GM12878 (cell line): ENCODE measurements at regions not wholly inside any gene's neighbourhood (a gene's known extent, or its start where the extent isn't known, plus 50 kb on each side); places are given as distances from the start of the nearest gene placed in this dataset.

Experiments
- ATAC-seq: fragments of 200-7000 bp; cut with Tn5 transposase; 3 replicates; pipeline ENCODE4 v1.9.1; 2020; ENCODE audit warnings: mild to moderate bottlenecking, moderate library complexity
- BruUV-seq: library from RNA; stranded (reverse); fragments of 400-500 nt; replicated peaks from 2 replicates; lab custom pipeline; 2021; lab: Mats Ljungman, UMichigan
- CTCF ChIA-PET: fragments of 300-600 bp; sonication (Branson Sonifier 250); formaldehyde crosslinking; extraction: SDS; loops from one replicate; lab custom pipeline; 2021; ENCODE audit warnings: inconsistent platforms; lab: Yijun Ruan, JAX
- POLR2A ChIA-PET: fragments of 350-600 bp; formaldehyde crosslinking; extraction: SDS; loops from one replicate; lab custom pipeline; 2021; ENCODE audit warnings: inconsistent platforms; lab: Charles Lee
- RAD21 ChIA-PET: fragments of 300-600 bp; sonication (Branson Sonifier 250); formaldehyde crosslinking; loops from one replicate; lab custom pipeline; 2023; ENCODE audit warnings: antibody characterized with exemption; ENCODE audit not compliant: unreplicated experiment; lab: Charles Lee
- SMC1A ChIA-PET: fragments of 300-600 bp; sonication (Branson Sonifier 250); formaldehyde crosslinking; loops from one replicate; lab custom pipeline; 2023; ENCODE audit not compliant: unreplicated experiment, uncharacterized antibody; lab: Charles Lee
- DNase-seq: peaks from one replicate; pipeline ENCODE4 v3.0.0-alpha.2; 2011; ENCODE audit warnings: low read depth, low spot score
- FAIRE-seq: peaks from 3 replicates; lab custom pipeline; 2011; peaks lifted over from hg19 to GRCh38; lab: Jason Lieb, UNC
- H2AFZ ChIP-seq: 2 replicates; pipeline ENCODE4 v1.6.0; 2011; ENCODE audit warnings: low read depth, low read length, control low read depth; ENCODE audit not compliant: control insufficient read depth
- H3K27ac ChIP-seq: 2 replicates; pipeline ENCODE4 v1.5.1; 2011; ENCODE audit warnings: control low read depth; ENCODE audit not compliant: control insufficient read depth, insufficient read depth
- H3K27me3 ChIP-seq, 2 experiments: replicated peaks in 1 of 2; 2 replicates each; pipeline versions ENCODE4 v1.6.0 to v1.6.1; 2011; ENCODE audit warnings: low read length in 1 of 2; ENCODE audit not compliant: control insufficient read depth in 2 of 2, insufficient read depth in 2 of 2
- H3K36me3 ChIP-seq, 2 experiments: 2 replicates each; pipeline ENCODE4 v1.5.1; 2011; ENCODE audit warnings: low read length in 1 of 2; ENCODE audit not compliant: control insufficient read depth in 2 of 2, insufficient read depth in 2 of 2
- H3K4me1 ChIP-seq: 2 replicates; pipeline ENCODE4 v1.6.1; 2011; ENCODE audit warnings: mild to moderate bottlenecking, low read length, moderate library complexity, mixed read lengths; ENCODE audit not compliant: control insufficient read depth, insufficient read depth
- H3K4me2 ChIP-seq: 2 replicates; pipeline ENCODE4 v1.6.0; 2011; ENCODE audit warnings: control low read depth; ENCODE audit not compliant: control insufficient read depth, insufficient read depth
- H3K4me3 ChIP-seq: fragments of 200-600 bp; sonication (generic); 2 replicates; pipeline ENCODE4 v1.5.1; 2016
- H3K79me2 ChIP-seq: 2 replicates; pipeline ENCODE4 v1.6.0; 2011; ENCODE audit warnings: low read length; ENCODE audit not compliant: control insufficient read depth, insufficient read depth
- H3K9ac ChIP-seq: 2 replicates; pipeline ENCODE4 v1.8.0; 2011; ENCODE audit warnings: low read length, control low read depth, mixed read lengths; ENCODE audit not compliant: control insufficient read depth, insufficient read depth
- H3K9me3 ChIP-seq: replicated peaks from 3 replicates; pipeline ENCODE4 v1.5.1; 2011; ENCODE audit warnings: mild to moderate bottlenecking, low read length; ENCODE audit not compliant: control insufficient read depth, insufficient read depth
- H4K20me1 ChIP-seq: 2 replicates; pipeline ENCODE4 v1.6.0; 2011; ENCODE audit not compliant: control insufficient read depth, insufficient read depth
- BHLHE40 ChIP-seq, 2 experiments: fragments of 450-650 bp in 1 of 2; IDR thresholded peaks; 2 replicates each; pipeline ENCODE4 v1.6.1; 2011 to 2017; ENCODE audit warnings: low read depth in 2 of 2, borderline replicate concordance in 1 of 2, improper control_type of control experiment in 1 of 2, low read length in 1 of 2, mild to moderate bottlenecking in 1 of 2
- ZNF384 ChIP-seq: IDR thresholded peaks from 2 replicates; pipeline ENCODE4 v1.6.1; 2012; ENCODE audit warnings: low read depth, mild to moderate bottlenecking, low read length, improper control_type of control experiment, borderline replicate concordance
- ZNF687 ChIP-seq: fragments of 450-650 bp; IDR thresholded peaks from 2 replicates; pipeline ENCODE4 v1.6.1; 2017; ENCODE audit warnings: mild to moderate bottlenecking, moderate library complexity
- in situ Hi-C: fragments of 300-500 bp; cut with MboI; formaldehyde crosslinking; loops from 9 replicates; pipeline ENCODE4 v1.14.3; 2018; ENCODE audit warnings: mixed read lengths
- intact Hi-C: fragments of 100-400 bp; cut with micrococcal nuclease; formaldehyde crosslinking; loops from one replicate; pipeline ENCODE4 v1.14.2; 2022; ENCODE audit not compliant: unreplicated experiment

DNA sequence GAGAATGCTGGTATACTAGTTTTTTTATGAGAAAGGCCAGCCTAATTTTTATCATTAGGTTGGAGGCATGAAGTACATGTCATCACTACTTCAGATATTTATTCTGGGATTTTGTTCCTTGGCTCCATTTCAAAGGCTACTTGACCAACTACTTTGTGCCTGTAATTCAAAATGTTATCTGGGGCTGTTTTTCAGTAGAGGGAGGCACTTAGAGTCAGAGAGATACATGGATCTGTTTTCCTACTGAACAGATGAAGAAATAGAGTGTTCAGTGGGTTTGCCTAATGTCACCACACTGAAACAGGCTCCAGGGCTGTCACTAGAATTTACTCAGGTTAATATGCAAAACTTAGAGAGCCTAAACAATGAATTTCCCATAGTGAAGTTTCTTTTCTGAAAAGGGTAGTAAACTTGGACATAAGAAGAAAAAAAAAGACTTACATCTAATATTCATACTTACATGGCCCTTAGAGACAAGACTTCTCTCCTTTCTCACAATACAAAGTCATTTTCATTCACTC lies 127.3 kb upstream of the ITGB1 start:
- ChIA-PET SMC1A (interaction anchor here (1.0 kb wide), 1 partner anchor 19 kb away, joined by 3 read pairs; no protein-coding TSS in a partner anchor), CTCF (interaction anchor here (1.0 kb wide), 1 partner anchor 11 kb away, joined by 3 read pairs; no protein-coding TSS in a partner anchor), POLR2A (no interaction called here), RAD21 (no interaction called here)
- no peaks in the 10 kb centered on the region for H4K20me1 ChIP-seq
- ATAC-seq (no peak), DNase-seq (no peak), FAIRE-seq (no peak)
- H3K4me2 ChIP-seq, result no peak overlapping the region
- H3K9ac ChIP-seq, result no peak overlapping the region
- no peak overlapping the region for H3K4me3 ChIP-seq
- H3K9me3 ChIP-seq, result peaks cover 2% of the 10 kb centered on the region; the same call in 1 of the 3 replicates
- in situ Hi-C loops, result no loop called here
- no peaks in the 10 kb centered on the region for H3K36me3 ChIP-seq
- H2AFZ ChIP-seq, result no peak overlapping the region
- H3K4me1 ChIP-seq, result no peaks in the 10 kb centered on the region
- no peaks in the 10 kb centered on the region for H3K79me2 ChIP-seq
- BruUV-seq, result no TSS peak
- H3K27ac ChIP-seq, result no peak overlapping the region
- no peak for TF ChIP-seq BHLHE40 (IDR thresholded peaks at IDR 0.05; ENCODE audit: borderline replicate concordance in 1 of 2, low read depth in 2 of 2, low read length in 1 of 2)
- TF ChIP-seq ZNF687, result no peak
- no peak for TF ChIP-seq ZNF384
- no peaks in the 10 kb centered on the region; a peak in 1 of 4 replicates for H3K27me3 ChIP-seq
- intact Hi-C loops, result no loop called here
